ENCODE measurements at regions not wholly inside any gene's neighbourhood (a gene's known extent, or its start where the extent isn't known, plus 50 kb on each side); places are given as distances from the start of the nearest gene placed in this dataset.

- TF ChIP-seq, protein P1, sequence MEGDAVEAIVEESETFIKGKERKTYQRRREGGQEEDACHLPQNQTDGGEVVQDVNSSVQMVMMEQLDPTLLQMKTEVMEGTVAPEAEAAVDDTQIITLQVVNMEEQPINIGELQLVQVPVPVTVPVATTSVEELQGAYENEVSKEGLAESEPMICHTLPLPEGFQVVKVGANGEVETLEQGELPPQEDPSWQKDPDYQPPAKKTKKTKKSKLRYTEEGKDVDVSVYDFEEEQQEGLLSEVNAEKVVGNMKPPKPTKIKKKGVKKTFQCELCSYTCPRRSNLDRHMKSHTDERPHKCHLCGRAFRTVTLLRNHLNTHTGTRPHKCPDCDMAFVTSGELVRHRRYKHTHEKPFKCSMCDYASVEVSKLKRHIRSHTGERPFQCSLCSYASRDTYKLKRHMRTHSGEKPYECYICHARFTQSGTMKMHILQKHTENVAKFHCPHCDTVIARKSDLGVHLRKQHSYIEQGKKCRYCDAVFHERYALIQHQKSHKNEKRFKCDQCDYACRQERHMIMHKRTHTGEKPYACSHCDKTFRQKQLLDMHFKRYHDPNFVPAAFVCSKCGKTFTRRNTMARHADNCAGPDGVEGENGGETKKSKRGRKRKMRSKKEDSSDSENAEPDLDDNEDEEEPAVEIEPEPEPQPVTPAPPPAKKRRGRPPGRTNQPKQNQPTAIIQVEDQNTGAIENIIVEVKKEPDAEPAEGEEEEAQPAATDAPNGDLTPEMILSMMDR (IDR thresholded peaks at IDR 0.05) = no peak
- no peak for TF ChIP-seq POLR2A (IDR thresholded peaks at IDR 0.05)
Measured at GRCh38 chr4:107423677-107424405, 296.2 kb downstream of the PAPSS1 start.
